ENCODE measurements at regions not wholly inside any gene's neighbourhood (a gene's known extent, or its start where the extent isn't known, plus 50 kb on each side); places are given as distances from the start of the nearest gene placed in this dataset.

GRCh38 chr3:76698136-76698706, 341.7 kb upstream of the ROBO2 start:
- no peak for DNase-seq (ENCODE audit: low spot score)

GRCh38 chr3:76699846-76700245, 340.1 kb upstream of the ROBO2 start:
- no peak for DNase-seq (ENCODE audit: low spot score)

GRCh38 chr3:76700323-76700722, 339.6 kb upstream of the ROBO2 start:
- DNase-seq (ENCODE audit: low spot score), result no peak

- no peak for DNase-seq (ENCODE audit: low spot score)
These were observed 337.2 kb upstream of the ROBO2 start for GRCh38 chr3:76702676-76703075.

GRCh38 chr3:76715426-76715825, 324.5 kb upstream of the ROBO2 start:
- no peak for DNase-seq (ENCODE audit: low spot score)

- no peak for DNase-seq (ENCODE audit: low spot score)
These were observed 316.5 kb upstream of the ROBO2 start for GRCh38 chr3:76723366-76723765.

GRCh38 chr3:76724075-76724474, 315.8 kb upstream of the ROBO2 start:
- DNase-seq (ENCODE audit: low spot score), result no peak

GRCh38 chr3:76724706-76725105, 315.2 kb upstream of the ROBO2 start:
- no peak for DNase-seq (ENCODE audit: low spot score)

DNA sequence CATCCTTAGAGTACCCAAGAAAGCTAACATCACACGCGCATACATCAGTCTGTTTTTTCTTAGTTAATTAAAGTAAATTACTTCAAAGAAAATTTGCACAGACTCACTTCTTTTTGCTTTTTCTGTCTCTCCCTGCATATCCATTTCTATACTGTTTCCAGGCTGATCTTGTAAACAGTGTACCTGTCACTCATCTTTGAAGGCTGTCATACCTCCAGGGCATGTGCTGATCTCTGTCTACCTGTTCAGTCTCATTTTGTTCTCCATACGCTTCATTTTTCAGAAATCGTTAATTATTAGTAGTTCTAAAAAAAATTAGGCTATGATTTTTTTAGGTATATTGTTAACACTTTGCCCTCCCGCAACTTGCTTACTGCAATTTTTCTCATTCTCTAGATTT, 313.9 kb upstream of the ROBO2 start:
- no peak for DNase-seq (ENCODE audit: low spot score)

- no peak for DNase-seq (ENCODE audit: low spot score)
These were observed 311.5 kb upstream of the ROBO2 start for GRCh38 chr3:76728426-76728825.

DNA sequence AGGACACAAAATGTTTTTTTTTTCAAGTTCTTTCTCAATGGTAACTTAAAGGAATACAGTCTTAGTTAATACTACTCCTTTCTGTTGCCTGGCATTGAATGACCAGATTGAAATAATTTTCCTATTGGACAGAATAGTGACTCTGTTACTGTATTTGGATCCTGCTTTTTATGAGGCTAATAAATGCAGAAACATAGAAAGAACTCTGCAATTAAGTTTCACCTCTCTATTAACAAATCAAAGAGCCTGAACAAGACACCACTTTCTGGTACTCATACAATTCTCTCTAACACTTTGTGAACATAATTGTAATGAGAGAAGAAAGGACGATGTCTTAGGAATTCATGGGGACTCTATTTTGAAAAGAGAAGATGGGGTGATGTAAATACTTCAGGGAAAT, 308.4 kb upstream of the ROBO2 start:
- DNase-seq (ENCODE audit: low spot score), result no peak

DNA sequence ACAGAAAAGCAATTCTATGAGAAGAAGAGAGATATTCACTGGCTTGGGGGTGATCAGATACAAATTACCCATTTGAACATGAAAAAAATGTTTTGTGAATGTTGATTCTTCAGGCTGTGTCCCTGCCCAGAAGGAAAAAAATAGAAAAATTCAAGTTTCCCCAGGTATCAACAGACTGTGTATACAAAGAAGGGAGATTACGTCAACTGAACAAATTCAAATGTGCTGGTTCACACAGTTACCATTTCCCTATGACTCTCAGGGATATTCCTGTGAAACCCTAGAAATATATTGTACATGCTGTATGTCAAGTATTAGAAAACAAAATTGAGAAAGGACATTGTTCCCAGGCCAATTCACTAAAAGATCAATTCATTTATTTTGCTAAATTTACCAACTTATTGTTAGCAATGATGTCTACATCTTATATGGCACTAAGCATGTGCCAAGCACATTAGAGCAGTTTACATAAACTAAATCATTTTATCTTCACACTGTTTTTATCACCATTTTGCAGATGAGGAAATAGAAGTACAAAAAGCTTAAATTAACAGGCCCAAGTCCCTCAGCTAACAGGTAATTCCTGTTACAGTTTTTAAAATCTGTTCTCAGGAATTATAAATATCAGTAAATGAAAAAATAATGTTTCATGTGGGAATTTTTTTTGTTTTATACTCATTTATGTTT, 306.7 kb upstream of the ROBO2 start:
- no peak for DNase-seq (ENCODE audit: low spot score)

GRCh38 chr3:76735152-76735551, 304.7 kb upstream of the ROBO2 start:
- no peak for DNase-seq (ENCODE audit: low spot score)

DNA sequence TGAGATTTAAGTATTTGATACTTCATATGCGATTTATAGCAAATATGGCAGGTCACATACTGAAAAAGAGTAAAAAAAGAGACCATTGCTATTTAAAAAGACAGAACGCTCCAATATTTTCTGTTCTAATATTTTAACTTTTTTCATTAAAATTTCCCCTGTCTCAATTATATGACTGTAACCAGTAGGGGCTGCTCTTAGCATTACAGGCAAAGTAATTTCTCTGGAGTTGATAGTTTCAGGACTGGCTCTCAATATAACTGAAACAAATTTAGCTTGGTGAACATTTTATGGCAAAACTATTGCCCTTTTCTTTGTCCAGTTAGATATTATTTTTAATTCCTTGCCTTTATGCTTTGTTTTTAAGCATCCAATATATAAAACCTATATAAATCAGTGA, 286.3 kb upstream of the ROBO2 start:
- DNase-seq (ENCODE audit: low spot score), result no peak

DNA sequence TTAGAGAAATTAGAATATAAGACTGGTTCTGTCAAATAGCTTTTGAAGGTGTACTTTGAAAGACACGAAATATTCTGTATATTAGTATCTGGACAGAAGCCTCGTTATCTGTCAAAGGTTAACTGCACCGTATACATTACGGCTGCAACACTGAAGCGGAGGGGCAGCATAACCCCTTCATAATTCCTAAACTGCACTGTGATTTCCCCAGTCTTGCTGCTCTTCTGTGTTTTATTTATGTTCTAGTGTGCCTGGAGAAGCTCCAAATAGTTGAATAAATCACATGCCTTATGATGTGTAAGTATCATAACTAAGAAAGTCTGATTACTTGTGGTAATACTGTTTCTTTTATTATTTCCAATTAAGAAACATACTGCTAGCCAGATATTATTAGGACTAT, 285.7 kb upstream of the ROBO2 start:
- DNase-seq (ENCODE audit: low spot score), result no peak

GRCh38 chr3:76756577-76756976, 283.3 kb upstream of the ROBO2 start:
- DNase-seq (ENCODE audit: low spot score), result no peak

DNA sequence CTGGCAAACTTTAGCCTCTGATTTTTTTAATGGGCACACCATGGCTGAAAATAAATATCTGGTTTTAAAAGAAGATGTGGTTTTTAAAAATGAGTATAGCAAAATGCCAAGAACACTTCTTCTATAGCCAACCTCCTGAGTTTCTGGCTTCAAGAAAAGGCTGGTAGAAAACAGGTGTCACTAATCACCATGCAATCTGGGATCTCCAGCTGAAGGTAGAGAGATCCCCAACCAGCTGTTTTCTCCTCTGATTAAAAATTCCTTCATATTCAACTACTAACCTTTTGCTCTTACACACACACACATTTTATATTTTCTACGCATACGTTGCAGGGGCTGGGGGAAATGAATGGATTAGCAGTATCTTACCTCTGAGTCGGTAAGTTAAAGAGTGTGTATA, 279.6 kb upstream of the ROBO2 start:
- no peak for DNase-seq (ENCODE audit: low spot score)

- no peak for DNase-seq (ENCODE audit: low spot score)
These were observed 274.4 kb upstream of the ROBO2 start for GRCh38 chr3:76765511-76765910.

DNA sequence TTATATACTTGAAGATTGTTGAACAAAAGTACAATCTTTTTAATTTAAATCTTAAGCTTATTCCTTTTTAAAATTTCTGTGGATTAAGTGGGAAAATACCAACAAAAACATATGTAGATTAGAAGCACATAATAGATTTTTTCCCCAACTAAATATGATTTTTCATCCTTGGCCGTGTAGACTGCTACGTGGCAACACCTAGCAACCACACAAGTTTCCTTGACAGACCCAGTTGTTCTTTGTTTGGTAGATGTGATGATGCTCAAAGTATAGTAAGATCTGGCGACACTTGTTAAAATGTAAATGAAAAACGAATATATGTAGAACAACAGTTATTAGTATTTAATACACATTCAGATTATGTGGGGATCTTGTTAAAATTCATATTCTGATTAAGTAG, 271.0 kb upstream of the ROBO2 start:
- DNase-seq (ENCODE audit: low spot score), result no peak

- DNase-seq (ENCODE audit: low spot score), result no peak
These were observed 263.0 kb upstream of the ROBO2 start for GRCh38 chr3:76776927-76777326.

DNA sequence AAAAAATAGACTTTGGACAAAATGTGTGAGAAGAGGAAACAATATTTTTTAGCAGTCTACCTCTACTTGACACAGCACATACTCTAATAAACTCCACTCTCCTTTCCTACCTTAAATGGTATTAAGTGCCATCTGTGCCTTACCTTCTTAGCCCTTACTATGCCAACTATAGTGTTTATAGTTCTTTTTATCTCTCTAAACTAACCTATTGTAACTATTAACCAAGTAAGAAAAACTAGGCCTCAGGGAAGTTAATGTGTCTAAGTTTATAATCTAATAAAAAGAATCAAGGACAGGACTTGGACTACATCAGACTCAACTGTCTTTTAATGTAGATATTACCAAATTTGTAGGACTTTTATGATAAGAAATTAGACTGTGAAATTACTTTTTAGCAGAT, 251.7 kb upstream of the ROBO2 start:
- DNase-seq (ENCODE audit: low spot score), result no peak

DNA sequence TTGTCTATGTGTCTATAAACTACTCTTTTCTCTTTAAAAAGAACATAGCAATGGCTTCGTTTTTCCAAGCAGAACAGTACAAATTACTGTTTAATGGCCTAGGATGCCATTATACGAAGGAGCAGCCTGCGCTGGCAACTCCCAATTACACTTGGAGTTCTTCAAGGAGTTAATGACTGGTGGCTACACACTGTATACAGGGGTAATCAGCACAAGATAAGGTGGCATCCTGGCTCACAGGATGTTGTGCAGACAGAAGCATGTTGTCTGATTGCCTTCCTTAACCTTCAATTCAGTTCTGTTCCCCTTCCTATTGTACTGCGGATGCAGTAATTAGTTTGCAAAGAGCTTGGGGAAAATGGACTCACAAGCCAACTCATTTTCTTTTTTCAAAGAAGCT, 250.7 kb upstream of the ROBO2 start:
- no peak for DNase-seq (ENCODE audit: low spot score)

GRCh38 chr3:76811418-76811817, 228.5 kb upstream of the ROBO2 start:
- DNase-seq (ENCODE audit: low spot score), result no peak

DNA sequence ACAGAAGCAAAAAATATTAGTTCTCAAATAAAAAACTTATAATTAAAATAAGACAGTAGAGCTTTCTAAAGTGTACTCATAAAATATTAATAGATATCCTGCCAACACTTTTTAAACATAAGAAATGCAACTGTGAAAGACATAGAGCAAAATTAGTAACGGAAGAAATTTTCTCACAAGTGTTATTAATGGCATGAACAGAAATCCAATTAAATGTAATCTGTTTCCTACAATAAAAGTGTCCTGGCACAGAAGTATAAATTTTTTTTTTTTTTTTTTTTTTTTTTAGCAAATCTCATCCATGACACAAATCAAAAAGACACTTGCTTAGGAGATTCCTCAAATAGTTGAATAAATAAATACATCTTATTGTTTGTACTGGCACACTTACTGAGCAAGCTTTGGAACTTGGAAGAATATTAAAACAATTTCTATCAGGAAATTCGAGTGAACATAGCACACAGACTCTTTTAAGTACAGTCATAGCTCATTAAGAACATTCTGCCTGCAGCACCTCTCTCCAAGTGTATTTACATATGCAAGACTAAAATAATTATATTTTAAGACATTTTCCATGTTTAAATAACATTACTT, 227.2 kb upstream of the ROBO2 start:
- DNase-seq (ENCODE audit: low spot score), result no peak

Data from D341Med (cell line).